GM18511 (cell line): ENCODE measurements at regions not wholly inside any gene's neighbourhood (a gene's known extent, or its start where the extent isn't known, plus 50 kb on each side); places are given as distances from the start of the nearest gene placed in this dataset.

ENCODE experiments used
- ATAC-seq: cut with Tn5 transposase; IDR thresholded peaks from one replicate; pipeline ENCODE4 v1.9.1; 2021; ENCODE audit warnings: mild to moderate bottlenecking, moderate library complexity; ENCODE audit not compliant: unreplicated experiment

GRCh38 chr4:138085736-138086305, 156.3 kb downstream of the SLC7A11 start:
- ATAC-seq, result no peak

- no peak for ATAC-seq
Observed at GRCh38 chr4:138078751-138079520, 163.2 kb downstream of the SLC7A11 start.

- no peak for ATAC-seq
Observed at GRCh38 chr4:138078253-138078652, 163.9 kb downstream of the SLC7A11 start.

GRCh38 chr4:138076561-138076960, 165.6 kb downstream of the SLC7A11 start:
- ATAC-seq, result no peak

GRCh38 chr4:138070816-138071215, 171.3 kb downstream of the SLC7A11 start:
- no peak for ATAC-seq

- no peak for ATAC-seq
Observed at GRCh38 chr4:138063581-138063980, 178.6 kb downstream of the SLC7A11 start.

- no peak for ATAC-seq
Observed at GRCh38 chr4:138062929-138063328, 179.2 kb downstream of the SLC7A11 start.

GRCh38 chr4:138056541-138056940, 185.6 kb downstream of the SLC7A11 start:
- no peak for ATAC-seq

GRCh38 chr4:138055890-138056289, 186.3 kb downstream of the SLC7A11 start:
- no peak for ATAC-seq

GRCh38 chr4:138053641-138054301, 188.4 kb downstream of the SLC7A11 start:
- no peak for ATAC-seq

- no peak for ATAC-seq
Observed at GRCh38 chr4:138052806-138053632, 189.1 kb downstream of the SLC7A11 start.

GRCh38 chr4:138051157-138051556, 191.0 kb downstream of the SLC7A11 start:
- no peak for ATAC-seq

GRCh38 chr4:138050601-138051000, 191.5 kb downstream of the SLC7A11 start:
- no peak for ATAC-seq

- ATAC-seq, result no peak
Observed at GRCh38 chr4:138049355-138049754, 192.8 kb downstream of the SLC7A11 start.

GRCh38 chr4:138047290-138047689, 194.9 kb downstream of the SLC7A11 start:
- no peak for ATAC-seq

GRCh38 chr4:138045036-138045435, 197.1 kb downstream of the SLC7A11 start:
- ATAC-seq, result no peak

GRCh38 chr4:138039010-138039409, 203.1 kb downstream of the SLC7A11 start:
- no peak for ATAC-seq

- ATAC-seq, result no peak
Observed at GRCh38 chr4:138037696-138038095, 204.5 kb downstream of the SLC7A11 start.

GRCh38 chr4:138035781-138036258, 206.3 kb downstream of the SLC7A11 start:
- peak; percentile 100 for ATAC-seq

- no peak for ATAC-seq
Observed at GRCh38 chr4:138034871-138035270, 207.3 kb downstream of the SLC7A11 start.

- no peak for ATAC-seq
Observed at GRCh38 chr4:138032222-138032621, 209.9 kb downstream of the SLC7A11 start.
